Right kidney (tissue), 1 donor: ENCODE measurements at regions not wholly inside any gene's neighbourhood (a gene's known extent, or its start where the extent isn't known, plus 50 kb on each side); places are given as distances from the start of the nearest gene placed in this dataset.

Experiments
- DNase-seq: peaks from one replicate; pipeline ENCODE4 v3.0.0-alpha.2; 2016

DNA sequence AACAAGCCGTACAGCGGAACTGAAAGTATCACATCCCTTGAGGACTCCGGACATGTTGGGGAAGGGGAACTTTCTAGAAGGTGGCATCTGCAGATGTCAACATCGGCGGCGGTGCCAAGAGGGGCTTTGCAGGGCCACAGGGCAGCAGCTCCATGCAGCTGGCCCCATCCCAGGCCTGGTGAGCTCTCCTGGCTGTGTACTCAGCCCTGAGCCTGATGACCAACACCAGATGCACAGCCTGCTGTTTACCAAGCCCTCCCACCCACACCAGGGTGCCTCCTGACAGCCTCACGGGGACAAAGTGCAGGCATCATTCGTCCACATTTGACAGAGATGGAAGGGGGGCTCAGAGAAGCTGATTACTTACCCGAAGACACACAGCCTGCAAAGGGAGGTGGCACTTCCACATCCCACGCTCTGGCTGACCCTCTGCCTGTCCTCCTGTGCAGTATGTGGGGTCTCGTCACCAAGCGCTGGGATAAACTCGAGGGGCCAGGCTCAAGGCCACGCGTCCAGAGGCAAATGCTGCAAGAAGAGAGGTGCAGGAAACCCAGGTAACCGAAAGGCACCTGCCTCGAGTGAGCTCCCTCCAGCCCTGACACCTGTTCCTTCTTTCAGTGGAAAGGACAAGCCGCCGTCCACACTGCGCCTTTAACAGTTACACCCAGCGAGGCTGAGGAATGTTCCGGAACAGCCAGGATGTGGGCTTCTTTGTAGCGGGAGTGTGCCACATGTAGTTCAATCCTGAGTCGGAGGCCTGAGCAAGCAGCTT is 69.0 kb upstream of the ASAP2 start:
- no peak for DNase-seq

DNA sequence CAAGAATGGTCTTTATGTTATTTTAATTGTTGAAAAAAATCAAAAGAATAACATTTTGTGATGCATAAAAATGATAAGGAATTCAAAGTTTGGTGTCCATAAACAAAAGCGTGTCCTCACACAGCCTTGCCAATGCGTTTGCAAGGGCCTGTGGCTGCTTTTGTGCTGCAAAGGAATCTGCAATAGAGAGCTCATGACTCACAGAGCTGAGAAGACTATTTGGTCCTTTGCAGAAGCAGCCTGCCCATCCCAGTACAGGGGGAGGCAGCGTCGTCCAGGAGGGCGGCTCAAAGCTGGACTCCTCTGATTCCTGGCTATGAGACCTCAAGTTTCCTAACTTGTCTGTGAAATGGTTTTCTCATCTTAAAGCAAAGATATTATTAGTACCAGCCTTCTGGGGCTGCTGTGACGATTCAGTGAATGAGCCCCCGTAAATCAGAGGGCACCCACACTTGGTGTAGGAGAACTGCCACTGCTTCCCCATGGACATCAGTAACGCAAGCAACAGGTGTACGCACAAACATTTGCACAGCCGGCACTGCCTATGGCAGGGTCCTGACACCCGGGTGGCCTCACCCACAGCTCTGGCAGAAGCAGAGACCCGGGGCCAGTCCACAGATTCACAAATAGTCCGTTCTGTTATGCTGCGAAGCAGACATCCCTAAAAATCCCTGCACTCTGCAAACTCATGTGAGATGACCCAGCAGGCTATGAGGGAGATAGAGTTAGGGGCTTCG is 70.6 kb upstream of the ASAP2 start:
- no peak for DNase-seq

DNA sequence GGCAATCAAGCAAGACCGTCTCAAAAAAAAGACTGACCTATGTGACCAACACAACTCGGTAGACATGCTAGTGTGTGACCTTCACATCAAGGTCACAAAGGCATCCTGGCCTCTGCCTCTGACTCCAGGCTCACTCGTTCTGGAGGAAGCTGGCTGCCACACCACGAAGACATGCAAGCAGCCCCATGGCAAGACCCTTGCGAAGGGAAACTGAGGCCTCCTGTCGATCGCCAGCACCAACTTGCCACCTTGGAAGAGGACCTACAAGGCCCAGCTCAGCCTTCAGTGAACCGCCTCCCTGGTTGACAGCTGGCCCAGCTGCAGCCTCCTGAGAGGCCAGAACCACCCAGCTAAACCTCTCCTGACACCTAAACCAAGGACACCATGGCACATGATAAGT is 79.3 kb upstream of the ASAP2 start:
- DNase-seq: no peak

DNA sequence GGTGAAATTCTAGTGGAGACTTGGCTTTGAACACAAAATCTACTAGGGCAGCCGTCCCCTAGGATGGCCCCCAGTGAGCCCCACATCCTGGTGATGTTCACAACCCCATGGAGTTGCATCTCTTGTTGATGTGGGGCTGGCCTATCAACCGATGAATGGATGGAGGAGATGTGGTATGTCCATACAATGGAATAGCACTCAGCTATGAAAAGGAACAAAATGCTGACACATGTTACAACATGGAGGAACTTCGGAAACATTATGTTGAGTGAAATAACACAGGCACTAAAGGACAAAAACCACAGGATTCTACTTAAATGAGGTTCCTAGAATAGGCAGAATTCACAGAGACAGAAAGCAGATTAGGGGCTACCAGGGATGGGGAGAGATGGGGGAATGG is 80.1 kb upstream of the ASAP2 start:
- no peak for DNase-seq

DNA sequence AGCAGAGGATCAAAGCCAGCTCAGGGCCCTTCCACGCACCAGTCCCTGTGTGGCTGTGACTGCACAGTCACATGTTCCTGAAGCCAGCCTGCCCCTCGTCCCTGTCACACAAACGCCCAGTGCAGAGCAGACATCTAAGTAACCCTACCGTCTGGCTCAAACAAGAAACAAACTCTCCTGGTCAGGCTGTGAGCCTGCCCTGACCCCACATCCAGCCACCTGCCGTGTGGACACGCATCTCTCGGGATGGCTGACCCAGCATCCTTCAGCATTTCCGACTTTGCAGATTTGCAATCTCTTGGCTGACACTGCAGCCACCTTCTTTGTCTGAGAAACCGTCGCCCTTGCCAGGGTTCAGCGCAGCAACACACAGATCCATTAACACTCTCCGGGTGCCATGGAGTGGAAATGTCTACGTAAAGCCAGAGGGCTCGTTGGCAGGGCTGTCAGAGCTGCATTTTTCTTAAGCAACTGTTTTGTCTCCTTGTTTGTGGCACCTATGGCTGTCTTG is 82.3 kb upstream of the ASAP2 start:
- DNase-seq: no peak

DNA sequence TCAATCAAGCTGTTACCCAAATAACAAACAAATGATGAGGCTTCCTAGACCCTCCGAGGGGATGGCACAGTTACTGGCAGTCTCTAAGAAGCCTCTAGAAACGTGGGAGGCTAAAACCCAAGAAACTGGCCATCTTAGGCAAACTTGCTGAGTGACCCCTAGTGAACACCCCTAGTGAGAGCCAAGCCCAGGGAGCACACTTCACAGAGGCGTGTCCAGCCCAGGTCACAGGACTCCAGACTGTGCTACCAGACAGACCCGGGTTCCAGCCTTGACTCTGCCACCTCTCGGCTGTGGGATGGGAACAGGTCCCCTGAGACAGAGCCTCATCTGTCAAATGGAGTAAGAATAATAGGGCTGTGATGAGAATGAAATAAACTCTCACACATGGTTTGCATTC is 83.5 kb upstream of the ASAP2 start:
- no peak for DNase-seq

DNA sequence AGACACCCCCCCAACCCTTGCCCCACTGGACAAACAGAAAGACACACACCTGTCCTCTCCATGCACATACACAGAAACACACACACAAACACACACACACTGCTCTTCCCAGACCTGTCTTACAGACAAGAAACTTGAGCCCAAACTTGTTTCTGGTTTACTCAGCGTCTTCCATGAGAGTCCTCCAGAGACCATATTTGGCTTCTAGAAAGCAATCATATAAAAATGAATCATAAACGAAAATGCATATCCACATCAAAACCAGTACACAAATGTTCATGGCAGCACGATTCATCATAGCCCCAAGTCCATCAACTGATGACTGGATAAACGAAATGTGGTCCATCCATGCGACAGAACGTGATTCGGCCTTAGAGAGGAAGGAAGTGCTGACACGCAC is 84.2 kb upstream of the ASAP2 start:
- no peak for DNase-seq

DNA sequence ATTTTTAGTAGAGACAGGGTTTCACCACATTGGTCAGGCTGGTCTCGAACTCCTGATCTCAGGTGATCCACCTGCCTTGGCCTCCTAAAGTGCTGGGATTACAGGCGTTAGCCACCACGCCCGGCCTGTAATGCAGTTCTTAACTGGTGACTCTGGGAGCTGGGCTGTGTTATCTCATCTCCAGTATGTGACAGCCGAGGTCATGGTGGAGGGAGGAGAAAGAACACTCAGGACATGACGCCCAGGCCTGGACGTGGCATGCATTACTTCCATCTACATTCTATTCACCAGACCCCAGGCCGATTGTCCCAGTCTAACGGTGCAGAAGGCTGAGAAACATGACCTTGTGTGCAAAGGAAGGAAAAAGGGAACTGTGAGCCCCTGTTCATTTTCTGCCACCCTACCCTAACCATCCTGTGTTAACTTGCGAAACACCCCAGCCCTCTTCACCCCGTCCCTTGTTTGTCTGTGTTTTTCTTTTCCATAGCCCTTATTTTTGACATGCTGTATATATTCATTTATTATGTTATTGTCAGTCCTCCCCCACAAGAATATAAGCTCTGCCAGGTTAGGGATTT is 88.1 kb upstream of the ASAP2 start:
- DNase-seq: no peak

DNA sequence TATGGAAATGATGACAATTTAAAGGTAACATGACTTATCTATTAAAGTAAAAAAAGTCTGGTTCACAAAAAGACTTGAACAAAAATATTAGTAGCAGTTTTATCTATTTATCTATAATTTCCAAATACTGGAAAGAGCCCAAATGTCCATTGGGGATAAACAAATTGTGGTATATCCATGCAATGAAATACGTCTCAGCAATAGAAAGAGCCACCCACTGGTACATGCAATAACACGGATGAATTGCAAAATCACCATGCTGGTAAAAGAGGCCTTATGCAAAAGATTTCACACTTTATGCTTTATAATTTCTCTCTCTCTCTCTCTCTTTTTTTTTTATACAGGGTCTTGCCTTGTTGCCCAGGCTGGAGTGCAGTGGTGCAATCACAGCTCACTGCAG is 91.4 kb upstream of the ASAP2 start:
- DNase-seq: no peak

DNA sequence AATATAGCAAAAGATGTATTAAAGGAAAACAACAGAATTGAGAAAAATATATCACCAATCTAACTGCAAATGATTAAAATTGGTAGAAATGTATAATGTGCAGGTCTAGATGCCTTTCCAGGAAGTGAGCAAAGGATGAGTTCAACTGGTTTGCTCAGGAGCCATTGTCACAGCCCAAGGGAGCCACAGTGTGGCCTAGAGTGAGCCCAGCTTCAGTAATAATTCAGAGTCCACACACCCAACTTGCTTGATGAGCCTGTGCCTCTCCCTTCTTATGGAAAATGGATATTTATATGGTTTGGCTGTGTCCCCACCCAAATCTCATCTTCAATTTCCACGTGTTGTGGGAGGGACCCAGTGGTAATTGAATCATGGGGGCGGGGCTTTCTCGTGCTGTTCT is 92.2 kb upstream of the ASAP2 start:
- no peak for DNase-seq

DNA sequence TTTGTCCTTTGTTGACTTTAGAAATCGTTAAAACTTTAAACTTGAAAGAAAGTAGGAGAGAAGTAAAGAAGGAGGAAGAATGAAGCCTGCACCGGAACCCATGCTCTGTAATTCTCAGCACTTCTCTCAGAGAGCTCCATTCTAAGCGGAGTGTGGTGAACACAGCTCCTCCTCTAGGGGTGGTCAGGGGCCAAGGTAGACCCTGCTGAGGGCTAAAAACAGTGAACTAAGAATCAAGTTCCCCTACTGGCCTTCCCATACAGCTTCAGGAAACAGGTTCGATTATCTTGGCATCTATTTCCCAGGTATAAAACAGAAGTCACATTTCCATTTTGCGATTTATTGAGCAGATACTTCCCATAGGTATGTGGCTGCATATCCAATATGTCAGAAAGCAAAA is 92.7 kb upstream of the ASAP2 start:
- no peak for DNase-seq

DNA sequence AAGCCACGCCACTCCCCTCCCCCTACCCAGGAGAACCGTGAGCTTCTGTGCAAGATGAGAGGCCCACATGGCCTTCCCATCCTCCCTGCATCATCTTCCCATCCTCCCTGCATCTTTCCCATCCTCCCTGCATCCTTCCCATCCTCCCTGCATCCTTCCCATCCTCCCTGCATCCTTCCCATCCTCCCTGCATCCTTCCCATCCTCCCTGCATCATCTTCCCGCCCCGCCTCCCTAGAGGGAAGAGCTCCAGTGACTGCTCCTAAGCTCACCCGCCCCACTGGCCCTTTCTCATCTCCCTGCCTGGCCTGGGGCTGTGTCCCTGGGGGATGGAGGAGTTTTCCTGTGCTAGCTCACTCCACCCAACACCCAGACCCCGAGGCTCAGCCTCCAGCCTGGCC is 93.3 kb upstream of the ASAP2 start:
- no peak for DNase-seq

DNA sequence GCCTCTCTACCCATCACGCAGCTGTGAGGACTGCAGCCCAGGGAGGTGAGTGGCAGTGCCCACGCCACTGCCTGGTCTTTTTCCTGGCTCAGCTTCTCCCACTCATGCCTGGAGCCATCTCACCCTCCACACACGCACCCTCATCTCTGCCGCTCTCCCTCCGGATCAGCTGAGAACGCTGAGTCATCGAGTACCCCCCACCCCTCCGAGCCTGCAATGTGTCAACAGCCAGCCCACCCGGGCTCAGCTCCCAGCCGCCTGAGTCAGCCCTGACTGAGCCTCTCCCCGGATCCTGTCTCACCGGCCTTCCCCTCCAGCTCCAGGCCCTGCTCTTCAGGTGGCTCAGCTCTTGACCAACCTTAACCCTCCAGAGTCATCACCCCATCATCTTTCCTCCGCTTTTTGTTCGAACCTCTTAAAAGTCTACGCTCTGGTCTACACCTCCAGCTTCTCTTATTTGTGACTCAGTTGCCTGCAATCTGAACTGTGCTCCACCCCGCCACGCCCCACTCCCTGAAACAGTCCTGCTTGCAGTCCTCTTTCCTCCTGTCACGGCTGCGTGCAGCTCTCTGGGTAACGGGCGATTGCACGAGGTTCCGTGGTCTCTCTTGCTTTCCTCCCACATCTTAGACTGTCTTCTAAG is 94.4 kb upstream of the ASAP2 start:
- DNase-seq: no peak

DNA sequence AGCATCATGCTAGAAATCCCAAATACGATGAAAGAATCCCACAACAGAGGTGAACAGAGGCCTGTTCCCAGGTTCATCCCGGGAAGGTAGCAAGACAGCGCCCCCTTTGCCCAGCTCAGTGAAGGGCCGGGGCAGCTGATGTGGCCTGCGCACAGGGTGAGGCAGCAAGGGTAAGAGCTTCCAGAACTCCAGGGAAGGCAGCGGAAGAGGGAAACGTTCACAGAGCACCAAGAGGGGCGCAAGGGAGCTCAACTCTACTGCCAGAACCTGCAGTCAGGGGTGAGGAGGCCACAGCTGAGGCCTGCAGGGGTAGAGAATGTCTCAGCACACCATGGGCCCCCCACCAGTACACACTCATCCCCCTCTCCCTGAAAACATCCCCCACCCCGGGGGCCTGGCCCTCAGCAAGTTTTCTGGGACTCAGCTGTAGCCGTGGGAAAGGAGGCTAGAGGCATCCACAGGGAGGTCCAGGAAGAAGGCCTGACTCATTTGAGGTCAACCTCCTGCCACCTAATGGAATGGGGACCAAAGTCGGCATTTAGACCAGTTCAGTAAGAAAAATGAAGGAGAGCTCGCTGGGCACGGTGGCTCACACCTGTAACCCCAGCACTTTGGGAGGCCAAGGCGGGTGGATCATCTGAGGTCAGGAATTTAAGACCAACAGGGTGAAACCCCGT is 95.6 kb upstream of the ASAP2 start:
- DNase-seq: no peak

DNA sequence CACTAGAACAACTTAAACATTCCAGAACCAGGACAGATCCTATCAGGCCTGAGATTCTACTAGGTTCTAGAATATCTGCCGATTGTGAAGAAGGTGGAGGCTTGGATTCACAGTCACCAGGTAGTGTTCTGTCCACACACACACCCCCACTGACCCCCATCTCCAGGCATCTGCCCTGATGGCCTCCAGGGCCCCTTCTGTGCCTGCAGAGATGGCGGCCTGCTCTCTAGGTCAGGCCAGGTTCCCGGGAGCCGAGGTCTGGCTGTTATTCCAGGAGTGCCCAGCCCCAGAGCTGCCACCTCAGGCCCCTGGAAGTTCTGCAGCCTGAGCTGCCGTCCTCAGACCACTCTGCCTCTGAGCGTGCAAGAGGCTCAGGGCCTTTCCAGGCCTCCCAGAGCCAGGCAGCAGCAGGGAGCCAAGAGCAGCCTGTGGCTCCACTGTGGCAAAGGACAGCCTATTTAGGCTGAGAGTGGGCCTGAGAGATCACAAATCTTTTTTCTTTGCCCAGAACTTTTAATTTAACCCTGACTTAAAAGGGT is 96.2 kb upstream of the ASAP2 start:
- DNase-seq: no peak

DNA sequence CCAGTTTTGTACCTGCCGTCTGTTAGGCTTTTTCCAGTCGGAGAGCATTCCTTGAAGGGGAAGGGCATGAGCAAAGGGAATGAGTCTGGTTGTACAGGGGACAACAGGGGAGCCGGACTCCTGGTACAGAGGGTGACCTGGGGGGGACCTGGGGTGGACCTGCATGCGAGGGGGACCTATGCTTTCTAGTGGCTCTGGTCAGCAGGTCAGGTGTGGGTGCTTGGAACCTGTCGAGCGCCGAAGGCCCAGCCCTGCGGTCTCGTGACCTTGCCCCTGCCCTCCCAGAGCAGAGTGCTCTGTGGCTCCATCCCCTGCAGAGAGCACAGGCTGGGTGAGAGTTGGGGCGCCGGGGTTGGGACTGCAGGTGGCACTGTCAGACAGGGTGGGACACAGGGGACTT is 96.7 kb upstream of the ASAP2 start:
- DNase-seq: no peak

DNA sequence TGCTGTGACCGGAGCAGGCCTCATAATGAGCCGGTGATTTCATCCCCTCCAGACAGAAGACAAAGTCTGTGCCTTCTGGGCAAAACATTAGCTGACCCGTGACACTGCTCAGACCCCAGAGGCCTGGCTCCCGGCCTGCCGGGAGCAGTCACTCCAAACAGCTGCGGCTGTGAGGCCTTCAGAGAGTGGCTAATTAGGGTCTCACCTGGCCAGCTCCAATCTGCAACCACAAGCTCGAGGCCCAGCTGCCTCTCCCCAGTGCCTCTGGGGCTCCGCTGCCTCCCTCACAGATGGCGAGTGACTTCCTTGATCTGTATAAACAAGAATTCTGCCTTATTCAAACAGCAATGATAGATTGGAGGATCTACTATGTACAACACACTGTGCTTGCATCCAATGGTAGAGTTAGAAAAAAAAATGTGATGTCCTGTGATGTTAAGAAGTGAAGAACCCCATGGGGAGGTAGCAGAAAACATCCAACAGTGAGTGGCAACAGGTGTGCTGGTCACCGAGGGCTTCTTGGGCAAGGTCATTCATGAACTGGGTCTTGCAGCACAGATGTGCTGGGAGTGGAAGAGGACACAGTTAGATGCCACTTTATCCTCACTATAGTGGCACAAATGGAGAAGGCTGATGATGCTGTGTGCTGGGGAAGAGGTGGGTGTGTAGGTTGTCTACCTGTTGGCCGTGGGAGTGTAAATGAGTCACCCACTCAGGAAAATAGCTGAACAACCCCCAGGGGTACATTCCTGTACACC is 98.2 kb upstream of the ASAP2 start:
- no peak for DNase-seq

DNA sequence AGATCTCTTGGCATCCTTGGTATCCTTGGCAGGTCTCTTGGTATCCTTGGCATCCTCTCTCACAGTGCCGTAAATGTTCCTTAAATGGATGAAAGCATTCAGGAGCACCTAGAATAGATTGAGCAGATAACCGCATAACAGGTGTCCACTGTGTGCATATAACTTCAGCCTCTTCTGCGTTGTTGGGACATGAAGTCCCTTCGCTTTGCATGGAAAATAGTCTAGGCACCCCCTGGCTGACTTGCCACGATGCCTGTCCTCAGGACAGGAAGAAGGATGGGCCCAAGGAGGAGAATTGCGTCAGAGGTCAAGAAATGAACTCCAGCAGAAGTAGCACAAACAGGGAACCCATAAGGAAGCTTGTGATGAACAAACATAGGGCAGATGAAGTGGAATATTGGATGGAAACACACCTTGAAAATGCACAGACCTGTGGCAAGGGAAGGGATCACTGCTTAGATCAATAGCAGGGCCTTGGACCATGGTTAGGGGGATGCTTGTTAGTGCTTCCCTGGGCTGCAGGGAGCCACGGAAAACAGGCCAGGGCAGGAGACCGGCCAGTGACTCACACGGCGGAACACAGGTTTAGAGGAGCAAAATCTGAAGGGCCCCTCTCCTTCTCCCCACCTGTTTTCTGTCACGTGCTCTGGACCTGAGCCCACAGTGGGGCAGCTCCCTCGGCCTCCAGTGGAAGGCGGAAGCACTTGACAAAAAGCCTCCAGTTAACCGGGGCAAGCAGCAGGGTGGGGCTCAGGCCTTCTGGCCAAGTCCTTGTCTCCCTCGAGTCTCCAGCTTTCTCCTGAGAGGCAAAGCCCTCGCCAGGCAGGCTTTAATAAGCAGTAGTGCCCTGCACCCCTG is 99.2 kb upstream of the ASAP2 start:
- DNase-seq: no peak

DNA sequence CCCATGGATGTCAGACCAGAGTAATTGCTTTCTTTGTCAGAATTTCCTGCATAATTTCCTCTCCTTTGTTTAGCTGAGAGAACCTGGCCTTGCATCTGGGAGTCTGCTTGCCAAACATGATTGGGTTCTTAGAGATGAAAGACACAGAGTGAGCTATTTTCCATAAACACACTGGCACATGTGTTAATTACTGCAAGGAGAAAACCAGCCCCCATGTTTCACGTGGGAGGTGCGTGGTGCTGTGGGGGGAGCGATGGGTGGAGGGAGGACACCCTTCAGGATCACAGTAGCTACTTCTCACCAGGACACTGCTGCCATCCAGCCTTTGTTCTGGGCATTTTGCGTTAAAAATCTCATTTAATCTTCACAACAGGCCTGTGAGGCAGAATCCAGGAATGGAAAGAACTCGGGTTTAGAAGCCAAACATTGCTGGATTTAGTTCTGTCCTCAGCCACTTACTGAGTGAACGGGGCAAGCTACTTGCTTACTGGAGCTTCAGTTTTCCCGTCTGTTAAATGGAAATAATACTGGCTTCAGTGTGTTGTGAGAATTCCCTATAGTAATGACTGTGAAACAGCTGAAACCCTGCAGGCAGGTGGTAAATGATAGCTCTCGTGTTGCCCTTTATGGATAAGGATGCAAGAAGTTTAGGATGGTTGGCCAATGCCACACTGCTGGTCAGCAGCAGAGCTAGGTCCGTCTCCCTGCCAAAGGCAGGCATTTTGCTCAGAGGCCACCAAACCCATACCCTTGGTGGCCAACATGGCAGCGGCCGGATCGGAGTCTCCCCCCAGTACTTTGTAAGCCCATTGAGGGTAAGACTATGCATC is 100.1 kb upstream of the ASAP2 start:
- no peak for DNase-seq
